GM10248 (cell line): ENCODE measurements at regions not wholly inside any gene's neighbourhood (a gene's known extent, or its start where the extent isn't known, plus 50 kb on each side); places are given as distances from the start of the nearest gene placed in this dataset.

Source experiments
- CTCF ChIA-PET: fragments of 300-600 bp; sonication (Branson Sonifier 250); formaldehyde crosslinking; extraction: SDS; loops from one replicate; lab custom pipeline; 2021; ENCODE audit warnings: antibody characterized with exemption; lab: Yijun Ruan, JAX
- POLR2A ChIA-PET: fragments of 350-650 bp; sonication (Branson Sonifier 250); formaldehyde crosslinking; extraction: SDS; loops from one replicate; lab custom pipeline; 2020; ENCODE audit warnings: antibody characterized with exemption; lab: Yijun Ruan, JAX
- DNase-seq: peaks from one replicate; pipeline ENCODE4 v3.0.0; 2012; ENCODE audit errors: extremely low spot score
- CTCF ChIP-seq: IDR thresholded peaks from 2 replicates; pipeline ENCODE4 v1.5.1; 2012; ENCODE audit warnings: mild to moderate bottlenecking, low read depth; ENCODE audit errors: extremely low read depth, missing control alignments, control extremely low read depth

- no peak for TF ChIP-seq CTCF
- no peak for DNase-seq
- ChIA-PET POLR2A (no interaction called here), CTCF (interaction anchor here (0.9 kb wide), 1 partner anchor 17 kb away, joined by 3 read pairs; no protein-coding TSS in a partner anchor)
Measured at GRCh38 chr3:43964640-43965039, 273.9 kb downstream of the ABHD5 start.

- ChIA-PET CTCF (interaction anchor here (1.6 kb wide), 1 partner anchor 110 kb away, joined by 4 read pairs; no protein-coding TSS in a partner anchor), POLR2A (no interaction called here)
- DNase-seq = no peak
- no peak for TF ChIP-seq CTCF
Measured at GRCh38 chr3:43965656-43966055, 274.9 kb downstream of the ABHD5 start.

DNA sequence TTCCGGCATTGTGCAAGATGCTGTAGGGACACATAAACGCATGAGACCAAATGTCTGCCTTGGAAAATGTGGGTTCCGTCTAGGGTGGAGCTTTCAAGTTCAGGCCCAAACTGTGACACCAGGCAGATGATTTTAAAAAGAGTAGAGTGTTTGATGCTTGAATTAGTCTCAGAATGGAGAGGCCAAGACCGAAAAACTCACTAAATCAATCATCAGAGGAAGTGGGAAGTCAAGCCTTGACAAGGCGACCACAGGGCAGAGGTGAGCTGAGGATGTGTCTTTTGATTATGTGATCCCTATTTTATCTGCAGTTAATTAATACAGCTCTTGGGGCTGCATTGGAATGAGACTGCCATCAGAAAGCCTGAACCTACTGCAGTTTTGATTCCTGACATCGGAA, 275.4 kb downstream of the ABHD5 start:
- no peak for DNase-seq
- ChIA-PET CTCF (interaction anchor here (1.6 kb wide), 1 partner anchor 110 kb away, joined by 4 read pairs; no protein-coding TSS in a partner anchor), POLR2A (no interaction called here)
- no peak for TF ChIP-seq CTCF

DNA sequence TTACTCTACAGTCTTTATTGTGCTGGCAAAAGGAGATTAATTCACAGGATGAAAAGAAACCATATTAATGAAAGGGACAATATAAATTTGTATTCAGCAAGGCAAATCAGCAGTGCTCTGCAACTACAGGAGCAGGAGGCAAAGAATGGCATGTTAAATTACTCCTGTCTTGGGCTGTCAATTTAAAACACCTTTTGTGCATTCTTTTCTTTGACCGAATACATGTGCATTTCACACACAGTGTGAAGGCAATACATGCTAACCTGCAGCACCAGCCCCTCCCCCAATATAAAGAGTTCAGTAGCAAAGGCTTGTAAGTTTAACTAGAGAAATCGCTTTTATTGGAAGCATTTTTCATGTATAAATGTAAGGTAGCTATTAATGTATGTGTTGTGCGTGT, 275.2 kb upstream of the TOPAZ1 start:
- no peak for DNase-seq
- ChIA-PET POLR2A (no interaction called here), CTCF (interaction anchor here (1.6 kb wide), 1 partner anchor 111 kb away, joined by 4 read pairs; no protein-coding TSS in a partner anchor)
- TF ChIP-seq CTCF = no peak

- POLR2A ChIA-PET = no interaction called here
- no peak for DNase-seq
- TF ChIP-seq CTCF = no peak
- CTCF ChIA-PET = no interaction called here
Measured at GRCh38 chr3:43968465-43968864, 273.2 kb upstream of the TOPAZ1 start.

GRCh38 chr3:43969944-43970343, 271.7 kb upstream of the TOPAZ1 start:
- no peak for TF ChIP-seq CTCF
- no peak for DNase-seq
- ChIA-PET POLR2A (no interaction called here), CTCF (no interaction called here)
